ENCODE measurements at regions not wholly inside any gene's neighbourhood (a gene's known extent, or its start where the extent isn't known, plus 50 kb on each side); places are given as distances from the start of the nearest gene placed in this dataset.
A peak's percentile ranks its signal among the peaks of the same experiment; 100 is the strongest.

DNA sequence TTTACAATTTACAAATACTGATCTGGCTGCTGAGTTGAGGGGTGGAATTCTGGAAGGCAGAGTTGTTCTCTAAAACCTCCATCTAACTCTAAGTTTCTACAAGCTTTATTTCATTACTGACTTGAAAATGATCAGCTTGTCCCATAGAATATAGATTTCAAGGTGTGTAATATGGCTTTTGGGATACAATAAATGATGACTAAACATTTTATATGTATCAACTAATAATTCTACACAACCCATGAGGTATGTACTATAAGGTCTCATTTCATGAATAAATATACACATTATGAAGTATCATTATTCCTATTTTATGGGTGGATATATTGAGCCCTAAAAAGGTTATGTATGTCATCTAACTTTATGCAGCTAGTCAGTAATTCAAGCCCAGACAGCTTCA is 1214.3 kb upstream of the SORCS1 start:
- no peak for DNase-seq (ENCODE audit: unreplicated experiment)
- H3K27me3 Mint-ChIP-seq (ENCODE audit: insufficient read depth, unreplicated experiment): no peaks in the 10 kb centered on the region
- BruUV-seq (replicated peaks): no TSS peak
- H3K4me3 Mint-ChIP-seq (ENCODE audit: unreplicated experiment): no peak overlapping the region
- TF ChIP-seq CTCF (IDR thresholded peaks at IDR 0.05; ENCODE audit: unreplicated experiment): no peak
- H3K27ac Mint-ChIP-seq (ENCODE audit: low read depth, unreplicated experiment): no peak overlapping the region
- H3K36me3 Mint-ChIP-seq (ENCODE audit: insufficient read depth, unreplicated experiment): no peaks in the 10 kb centered on the region
- intact Hi-C loops (cut with micrococcal nuclease): no loop called here
- CTCF ChIA-PET: no interaction called here
- no peaks in the 10 kb centered on the region for H3K9me3 Mint-ChIP-seq (ENCODE audit: unreplicated experiment)
- peaks cover 8% of the 10 kb centered on the region for H3K4me1 Mint-ChIP-seq (ENCODE audit: insufficient read depth, unreplicated experiment)
- POLR2A ChIA-PET: no interaction called here

DNA sequence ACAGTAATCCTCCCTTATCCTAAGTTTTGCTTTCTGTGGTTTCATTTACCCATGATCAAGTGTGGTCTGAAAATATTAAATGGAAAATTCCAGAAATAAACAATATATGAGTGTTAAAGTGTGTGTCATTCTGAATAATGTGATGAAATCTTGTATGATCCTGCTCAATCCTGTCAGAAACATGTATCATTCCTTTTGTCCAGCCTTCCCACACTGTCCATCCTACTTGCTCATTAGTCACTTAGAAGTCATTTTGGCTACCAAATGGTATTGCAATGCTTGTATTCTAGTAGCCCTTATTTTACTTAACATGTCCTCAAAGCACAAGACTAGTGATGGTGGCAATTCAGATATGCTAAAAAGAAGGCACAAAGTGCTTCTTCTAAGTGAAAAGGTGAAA is 1211.2 kb upstream of the SORCS1 start:
- Mint-ChIP-seq H3K4me1 (ENCODE audit: insufficient read depth, unreplicated experiment) (peaks cover 8% of the 10 kb centered on the region), H3K27me3 (ENCODE audit: insufficient read depth, unreplicated experiment) (no peaks in the 10 kb centered on the region), H3K27ac (ENCODE audit: low read depth, unreplicated experiment) (no peak overlapping the region), H3K4me3 (ENCODE audit: unreplicated experiment) (no peak overlapping the region), H3K36me3 (ENCODE audit: insufficient read depth, unreplicated experiment) (no peaks in the 10 kb centered on the region), H3K9me3 (ENCODE audit: unreplicated experiment) (no peaks in the 10 kb centered on the region)
- DNase-seq (ENCODE audit: unreplicated experiment): peak; percentile 16
- CTCF ChIA-PET: interaction anchor here (0.7 kb wide), 1 partner anchor 1058 kb away, joined by 3 read pairs; no protein-coding TSS in a partner anchor
- intact Hi-C loops (cut with micrococcal nuclease): no loop called here
- no peak for TF ChIP-seq CTCF (IDR thresholded peaks at IDR 0.05; ENCODE audit: unreplicated experiment)
- no TSS peak for BruUV-seq (replicated peaks)
- POLR2A ChIA-PET: no interaction called here

DNA sequence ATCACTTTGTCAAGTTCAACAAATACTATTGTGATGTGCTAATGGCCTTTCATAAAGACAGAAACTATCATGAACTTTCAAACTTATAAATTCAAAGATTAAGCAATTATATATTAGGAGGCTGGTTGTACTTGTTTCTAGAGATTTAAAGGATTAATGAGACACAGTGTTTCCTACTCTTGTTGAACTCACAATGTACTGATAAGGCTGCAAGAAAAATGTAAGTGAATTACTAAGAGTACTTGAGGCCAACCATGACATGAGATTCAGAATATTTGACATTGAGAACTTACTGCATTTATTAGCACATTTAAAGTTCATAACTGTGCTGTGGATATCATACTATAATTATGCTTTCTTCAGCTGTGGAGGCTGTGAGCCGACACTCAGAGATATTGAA is 1210.5 kb upstream of the SORCS1 start:
- DNase-seq (ENCODE audit: unreplicated experiment): no peak
- Mint-ChIP-seq H3K36me3 (ENCODE audit: insufficient read depth, unreplicated experiment) (no peaks in the 10 kb centered on the region), H3K27me3 (ENCODE audit: insufficient read depth, unreplicated experiment) (no peaks in the 10 kb centered on the region), H3K4me3 (ENCODE audit: unreplicated experiment) (no peak overlapping the region), H3K27ac (ENCODE audit: low read depth, unreplicated experiment) (no peak overlapping the region), H3K4me1 (ENCODE audit: insufficient read depth, unreplicated experiment) (peaks cover 8% of the 10 kb centered on the region), H3K9me3 (ENCODE audit: unreplicated experiment) (no peaks in the 10 kb centered on the region)
- BruUV-seq (replicated peaks): no TSS peak
- ChIA-PET POLR2A (no interaction called here), CTCF (interaction anchor here (0.7 kb wide), 2 partner anchors 203 to 1058 kb away, joined by 3 read pairs; no protein-coding TSS in a partner anchor)
- no peak for TF ChIP-seq CTCF (IDR thresholded peaks at IDR 0.05; ENCODE audit: unreplicated experiment)
- intact Hi-C loops (cut with micrococcal nuclease): no loop called here

DNA sequence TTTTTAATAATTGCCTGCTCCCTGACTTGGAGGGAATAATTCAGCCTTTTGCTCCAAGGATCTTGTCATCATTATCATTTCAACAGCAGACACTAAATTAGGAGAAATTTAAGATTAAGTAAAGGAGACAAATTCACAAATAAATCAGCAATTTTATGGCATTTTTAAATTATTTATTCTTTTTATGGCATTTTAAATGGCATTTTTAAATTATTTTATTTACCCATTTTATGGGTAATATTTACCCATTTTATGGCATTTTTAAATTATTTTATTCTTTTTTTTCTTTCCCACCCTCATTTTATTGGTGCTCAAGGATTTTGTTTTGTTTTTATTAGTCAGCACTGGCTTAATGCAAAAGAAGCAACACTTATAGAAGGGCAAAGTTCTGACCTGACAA is 1201.0 kb upstream of the SORCS1 start:
- BruUV-seq (replicated peaks): no TSS peak
- no peak overlapping the region for H3K27ac Mint-ChIP-seq (ENCODE audit: low read depth, unreplicated experiment)

More for the DNA sequence above, 1201.0 kb upstream of the SORCS1 start:
- ChIA-PET POLR2A (interaction anchor here (0.6 kb wide), 1 partner anchor 83 kb away, joined by 3 read pairs; no protein-coding TSS in a partner anchor), CTCF (no interaction called here)
- intact Hi-C loops (cut with micrococcal nuclease): no loop called here
- no peak for TF ChIP-seq CTCF (IDR thresholded peaks at IDR 0.05; ENCODE audit: unreplicated experiment)
- no peak for DNase-seq (ENCODE audit: unreplicated experiment)
- H3K27me3 Mint-ChIP-seq (ENCODE audit: insufficient read depth, unreplicated experiment): no peaks in the 10 kb centered on the region
- no peaks in the 10 kb centered on the region for H3K4me1 Mint-ChIP-seq (ENCODE audit: insufficient read depth, unreplicated experiment)
- no peaks in the 10 kb centered on the region for H3K36me3 Mint-ChIP-seq (ENCODE audit: insufficient read depth, unreplicated experiment)
- no peak overlapping the region for H3K4me3 Mint-ChIP-seq (ENCODE audit: unreplicated experiment)
- H3K9me3 Mint-ChIP-seq (ENCODE audit: unreplicated experiment): no peaks in the 10 kb centered on the region

Data from MCF 10A (cell line).